H1 (cell line): ENCODE measurements at regions not wholly inside any gene's neighbourhood (a gene's known extent, or its start where the extent isn't known, plus 50 kb on each side); places are given as distances from the start of the nearest gene placed in this dataset.

ENCODE experiments used
- CHD1 ChIP-seq: IDR thresholded peaks from 2 replicates; pipeline ENCODE4 v1.6.1; 2012; ENCODE audit warnings: low read depth, low read length, improper control_type of control experiment
- EZH2 ChIP-seq: fragments of 200-600 bp; sonication (generic); IDR thresholded peaks from 2 replicates; pipeline ENCODE4 v1.7.1; 2012; ENCODE audit warnings: low read depth, mild to moderate bottlenecking, moderate library complexity, low read length, inconsistent platforms; ENCODE audit not compliant: severe bottlenecking

GRCh38 chr21:37971390-37971950, 55.2 kb upstream of the KCNJ6 start (continued):
- no peak for TF ChIP-seq EZH2
- TF ChIP-seq CHD1: no peak
- TF ChIP-seq, all 59 proteins: peak for 0
